ENCODE measurements at regions not wholly inside any gene's neighbourhood (a gene's known extent, or its start where the extent isn't known, plus 50 kb on each side); places are given as distances from the start of the nearest gene placed in this dataset.

DNA sequence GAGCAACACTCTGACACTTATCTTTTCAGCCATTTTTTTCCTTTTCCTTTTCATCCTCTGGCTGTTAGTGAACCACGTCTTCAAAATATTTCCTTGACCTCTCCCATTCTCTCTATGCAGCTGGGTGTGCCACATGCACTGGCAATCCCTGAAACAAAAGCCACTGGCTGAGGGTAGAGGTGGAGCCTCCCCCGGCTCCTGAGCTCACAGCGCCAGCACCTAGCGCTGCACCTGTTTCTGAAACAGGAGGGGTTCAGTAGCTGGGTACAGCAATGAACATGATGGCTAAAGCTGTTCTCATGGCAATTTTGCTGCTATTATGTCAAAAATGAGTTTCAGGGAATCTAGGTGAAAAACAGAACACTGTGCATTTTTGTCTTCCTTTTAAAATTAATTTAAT, 314.7 kb upstream of the ATP10A start:
- Histone ChIP-seq H3K4me3 (no peak overlapping the region), H3K9me3 (no peaks in the 10 kb centered on the region), H3K36me3 (no peaks in the 10 kb centered on the region), H3K27me3 (peaks cover 0 to 18% of the 10 kb centered on the region in 2 donors), H3K27ac (no peak overlapping the region), H3K4me1 (no peaks in the 10 kb centered on the region)
- no peak for DNase-seq
- intact Hi-C loops (cut with DNase I; ENCODE audit: low total_unique reads) = no loop called here
- TF ChIP-seq, protein P1, sequence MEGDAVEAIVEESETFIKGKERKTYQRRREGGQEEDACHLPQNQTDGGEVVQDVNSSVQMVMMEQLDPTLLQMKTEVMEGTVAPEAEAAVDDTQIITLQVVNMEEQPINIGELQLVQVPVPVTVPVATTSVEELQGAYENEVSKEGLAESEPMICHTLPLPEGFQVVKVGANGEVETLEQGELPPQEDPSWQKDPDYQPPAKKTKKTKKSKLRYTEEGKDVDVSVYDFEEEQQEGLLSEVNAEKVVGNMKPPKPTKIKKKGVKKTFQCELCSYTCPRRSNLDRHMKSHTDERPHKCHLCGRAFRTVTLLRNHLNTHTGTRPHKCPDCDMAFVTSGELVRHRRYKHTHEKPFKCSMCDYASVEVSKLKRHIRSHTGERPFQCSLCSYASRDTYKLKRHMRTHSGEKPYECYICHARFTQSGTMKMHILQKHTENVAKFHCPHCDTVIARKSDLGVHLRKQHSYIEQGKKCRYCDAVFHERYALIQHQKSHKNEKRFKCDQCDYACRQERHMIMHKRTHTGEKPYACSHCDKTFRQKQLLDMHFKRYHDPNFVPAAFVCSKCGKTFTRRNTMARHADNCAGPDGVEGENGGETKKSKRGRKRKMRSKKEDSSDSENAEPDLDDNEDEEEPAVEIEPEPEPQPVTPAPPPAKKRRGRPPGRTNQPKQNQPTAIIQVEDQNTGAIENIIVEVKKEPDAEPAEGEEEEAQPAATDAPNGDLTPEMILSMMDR (IDR thresholded peaks at IDR 0.05) = no peak

GRCh38 chr15:26176831-26177230, 313.7 kb upstream of the ATP10A start:
- intact Hi-C loops (cut with DNase I; ENCODE audit: low total_unique reads) = no loop called here
- TF ChIP-seq, protein P1 (IDR thresholded peaks at IDR 0.05) = no peak
- no peaks in the 10 kb centered on the region for H3K36me3 ChIP-seq
- H3K4me3 ChIP-seq = no peak overlapping the region
- H3K27me3 ChIP-seq = peaks cover 0 to 18% of the 10 kb centered on the region in 2 donors
- no peak for DNase-seq
- H3K27ac ChIP-seq = no peak overlapping the region
- no peaks in the 10 kb centered on the region for H3K9me3 ChIP-seq
- H3K4me1 ChIP-seq = no peaks in the 10 kb centered on the region

GRCh38 chr15:26171266-26171665, 308.1 kb upstream of the ATP10A start:
- TF ChIP-seq, protein P1 (IDR thresholded peaks at IDR 0.05) = no peak
- Histone ChIP-seq H3K36me3 (no peaks in the 10 kb centered on the region), H3K4me1 (no peaks in the 10 kb centered on the region), H3K27ac (no peak overlapping the region), H3K9me3 (no peaks in the 10 kb centered on the region), H3K27me3 (peaks cover 0 to 2% of the 10 kb centered on the region in 2 donors), H3K4me3 (no peak overlapping the region)
- no peak for DNase-seq
- intact Hi-C loops (cut with DNase I; ENCODE audit: low total_unique reads) = no loop called here

DNA sequence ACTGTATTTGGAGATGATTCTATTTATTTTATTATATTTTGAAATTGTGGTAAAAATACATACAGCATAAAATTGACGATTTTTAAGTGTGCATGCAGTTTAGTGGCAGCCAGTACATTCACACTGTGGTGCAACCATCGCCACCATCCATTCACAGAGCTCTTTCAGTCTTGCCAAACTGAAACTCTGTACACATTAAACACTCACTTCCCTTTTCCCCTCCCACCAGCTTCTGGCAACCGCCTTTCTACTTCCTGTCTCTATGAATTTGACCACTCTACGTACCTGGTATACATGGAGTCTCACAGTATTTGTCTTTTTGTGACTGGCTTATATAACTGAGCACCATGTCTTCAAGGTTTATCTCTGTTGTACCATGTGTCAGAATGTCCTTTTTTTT, 303.3 kb upstream of the ATP10A start:
- no peak for DNase-seq
- TF ChIP-seq, protein P1 (IDR thresholded peaks at IDR 0.05) = no peak

GRCh38 chr15:26165546-26165945, 302.4 kb upstream of the ATP10A start:
- intact Hi-C loops (cut with DNase I; ENCODE audit: low total_unique reads) = no loop called here
- H3K9me3 ChIP-seq = no peaks in the 10 kb centered on the region
- H3K36me3 ChIP-seq = no peaks in the 10 kb centered on the region
- TF ChIP-seq, protein P1 (IDR thresholded peaks at IDR 0.05) = no peak
- no peak for DNase-seq
- no peak overlapping the region for H3K4me3 ChIP-seq
- H3K27ac ChIP-seq = no peak overlapping the region
- peaks cover 0 to 3% of the 10 kb centered on the region in 2 donors for H3K27me3 ChIP-seq
- no peaks in the 10 kb centered on the region for H3K4me1 ChIP-seq

More for the DNA sequence above, 303.3 kb upstream of the ATP10A start:
- Histone ChIP-seq H3K4me3 (no peak overlapping the region), H3K9me3 (no peaks in the 10 kb centered on the region), H3K27ac (no peak overlapping the region), H3K27me3 (peaks cover 0 to 3% of the 10 kb centered on the region in 2 donors), H3K36me3 (no peaks in the 10 kb centered on the region), H3K4me1 (no peaks in the 10 kb centered on the region)
- intact Hi-C loops (cut with DNase I; ENCODE audit: low total_unique reads) = no loop called here

- DNase-seq = no peak
- Histone ChIP-seq H3K27me3 (peaks cover 0 to 3% of the 10 kb centered on the region in 2 donors), H3K36me3 (no peaks in the 10 kb centered on the region), H3K4me1 (no peaks in the 10 kb centered on the region), H3K4me3 (no peak overlapping the region), H3K9me3 (no peaks in the 10 kb centered on the region), H3K27ac (no peak overlapping the region)
- intact Hi-C loops (cut with DNase I; ENCODE audit: low total_unique reads) = no loop called here
- TF ChIP-seq, protein P1 (IDR thresholded peaks at IDR 0.05) = no peak
Observed at GRCh38 chr15:26160343-26160742, 297.2 kb upstream of the ATP10A start.
